ENCODE measurements at regions not wholly inside any gene's neighbourhood (a gene's known extent, or its start where the extent isn't known, plus 50 kb on each side); places are given as distances from the start of the nearest gene placed in this dataset.

DNA sequence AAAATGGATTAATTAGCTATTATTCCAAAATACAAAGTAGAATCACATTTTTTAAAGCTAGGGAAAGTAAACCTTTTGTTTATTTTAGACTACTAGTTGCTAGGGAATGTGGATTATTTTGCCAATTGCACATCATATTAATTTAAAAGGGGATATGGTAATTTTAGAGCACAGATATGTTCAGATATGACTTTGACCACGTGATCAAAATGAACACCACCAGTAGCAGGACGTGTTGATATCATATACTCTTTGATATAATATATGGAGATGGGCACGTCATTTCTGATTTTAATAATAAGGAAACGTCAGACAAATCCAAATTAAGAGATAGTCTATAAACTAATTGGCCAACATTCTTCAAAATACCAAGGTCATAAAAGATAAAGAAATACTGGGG, 1188.3 kb upstream of the CNTN5 start:
- no TSS peak for BruUV-seq (replicated peaks)
- no peaks in the 10 kb centered on the region for H3K9me3 ChIP-seq (replicated peaks; ENCODE audit: control insufficient read depth, insufficient read depth, low read length)
- H3K36me3 ChIP-seq (ENCODE audit: control insufficient read depth in 2 of 2, extremely low read depth in 1 of 2, insufficient read depth in 2 of 2, low read length in 2 of 2): no peaks in the 10 kb centered on the region
- TF ChIP-seq FOS (IDR thresholded peaks at IDR 0.05; ENCODE audit: borderline replicate concordance, insufficient read depth, low read length) (no peak), POLR2A (IDR thresholded peaks at IDR 0.05; ENCODE audit: low read depth, low read length) (no peak), MYC (IDR thresholded peaks at IDR 0.05; ENCODE audit: low read depth, low read length) (no peak), GATA2 (IDR thresholded peaks at IDR 0.05; ENCODE audit: insufficient read depth, insufficient read length, low read depth, low read length) (no peak), POLR2AphosphoS5 (IDR thresholded peaks at IDR 0.05; ENCODE audit: insufficient read depth, low read depth, low read length) (no peak), EZH2 (IDR thresholded peaks at IDR 0.05; ENCODE audit: borderline replicate concordance, low read depth, low read length, severe bottlenecking) (no peak), JUN (IDR thresholded peaks at IDR 0.05; ENCODE audit: borderline replicate concordance, insufficient read depth, insufficient read length, low read depth) (no peak)
- TF ChIP-seq, protein P1, sequence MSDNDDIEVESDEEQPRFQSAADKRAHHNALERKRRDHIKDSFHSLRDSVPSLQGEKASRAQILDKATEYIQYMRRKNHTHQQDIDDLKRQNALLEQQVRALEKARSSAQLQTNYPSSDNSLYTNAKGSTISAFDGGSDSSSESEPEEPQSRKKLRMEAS (IDR thresholded peaks at IDR 0.05; ENCODE audit: insufficient read depth, insufficient read length): no peak
- TF ChIP-seq, protein P2, sequence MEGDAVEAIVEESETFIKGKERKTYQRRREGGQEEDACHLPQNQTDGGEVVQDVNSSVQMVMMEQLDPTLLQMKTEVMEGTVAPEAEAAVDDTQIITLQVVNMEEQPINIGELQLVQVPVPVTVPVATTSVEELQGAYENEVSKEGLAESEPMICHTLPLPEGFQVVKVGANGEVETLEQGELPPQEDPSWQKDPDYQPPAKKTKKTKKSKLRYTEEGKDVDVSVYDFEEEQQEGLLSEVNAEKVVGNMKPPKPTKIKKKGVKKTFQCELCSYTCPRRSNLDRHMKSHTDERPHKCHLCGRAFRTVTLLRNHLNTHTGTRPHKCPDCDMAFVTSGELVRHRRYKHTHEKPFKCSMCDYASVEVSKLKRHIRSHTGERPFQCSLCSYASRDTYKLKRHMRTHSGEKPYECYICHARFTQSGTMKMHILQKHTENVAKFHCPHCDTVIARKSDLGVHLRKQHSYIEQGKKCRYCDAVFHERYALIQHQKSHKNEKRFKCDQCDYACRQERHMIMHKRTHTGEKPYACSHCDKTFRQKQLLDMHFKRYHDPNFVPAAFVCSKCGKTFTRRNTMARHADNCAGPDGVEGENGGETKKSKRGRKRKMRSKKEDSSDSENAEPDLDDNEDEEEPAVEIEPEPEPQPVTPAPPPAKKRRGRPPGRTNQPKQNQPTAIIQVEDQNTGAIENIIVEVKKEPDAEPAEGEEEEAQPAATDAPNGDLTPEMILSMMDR (IDR thresholded peaks at IDR 0.05; ENCODE audit: extremely low read depth in 1 of 2, insufficient read depth in 1 of 2, low read depth in 1 of 2, low read length in 2 of 2): no peak
- H3K79me2 ChIP-seq (ENCODE audit: control insufficient read depth, insufficient read depth, low read length): no peaks in the 10 kb centered on the region
- H3K4me3 ChIP-seq (replicated peaks in 1 of 3; ENCODE audit: insufficient read depth in 1 of 3, low read depth in 1 of 3, low read length in 3 of 3): no peak overlapping the region
- ChIA-PET CTCF (no interaction called here), POLR2A (no interaction called here)
- intact Hi-C loops (cut with micrococcal nuclease): no loop called here
- no peaks in the 10 kb centered on the region for H3K9me1 ChIP-seq (replicated peaks; ENCODE audit: control insufficient read depth, extremely low read depth, insufficient read depth, low read length)
- no peaks in the 10 kb centered on the region for H3K4me1 ChIP-seq (ENCODE audit: control insufficient read depth, extremely low read depth, insufficient read depth, low read length)
- no peaks in the 10 kb centered on the region for H3K27me3 ChIP-seq (ENCODE audit: control insufficient read depth in 2 of 2, insufficient read depth in 2 of 2, low read length in 2 of 2)
- H3K27ac ChIP-seq (ENCODE audit: insufficient read depth, low read depth, low read length): no peak overlapping the region
- H2AFZ ChIP-seq (ENCODE audit: low read depth, low read length): no peak overlapping the region
- no peak for DNase-seq (ENCODE audit: low read depth, low spot score)
- H3K4me2 ChIP-seq (ENCODE audit: insufficient read depth, low read length): no peak overlapping the region
- no peaks in the 10 kb centered on the region for H4K20me1 ChIP-seq (replicated peaks; ENCODE audit: control insufficient read depth, extremely low read depth, insufficient read depth, low read length)
- dilution Hi-C loops (cut with MboI; ENCODE audit: extremely low pct_ligation_motif_present, low sequenced_read_pairs): no loop called here
- no peak for FAIRE-seq
- no peak overlapping the region for H3K9ac ChIP-seq (replicated peaks; ENCODE audit: extremely low read depth, insufficient read depth, low read length)

All from endothelial cell of umbilical vein (primary cell).